ENCODE measurements at regions not wholly inside any gene's neighbourhood (a gene's known extent, or its start where the extent isn't known, plus 50 kb on each side); places are given as distances from the start of the nearest gene placed in this dataset.
A peak's percentile ranks its signal among the peaks of the same experiment; 100 is the strongest.

GRCh38 chr5:130727830-130728229 lies 437.2 kb downstream of the HINT1 start:
- DNase-seq (ENCODE audit: low read depth, low spot score): no peak

GRCh38 chr5:130724658-130725057 lies 440.4 kb downstream of the HINT1 start:
- no peak for DNase-seq (ENCODE audit: low read depth, low spot score)

- peak; percentile 15 for DNase-seq (ENCODE audit: low read depth, low spot score)
These were observed 444.7 kb downstream of the HINT1 start for GRCh38 chr5:130720355-130720754.

- no peak for DNase-seq (ENCODE audit: low read depth, low spot score)
These were observed 449.5 kb downstream of the HINT1 start for GRCh38 chr5:130715541-130715940.

DNA sequence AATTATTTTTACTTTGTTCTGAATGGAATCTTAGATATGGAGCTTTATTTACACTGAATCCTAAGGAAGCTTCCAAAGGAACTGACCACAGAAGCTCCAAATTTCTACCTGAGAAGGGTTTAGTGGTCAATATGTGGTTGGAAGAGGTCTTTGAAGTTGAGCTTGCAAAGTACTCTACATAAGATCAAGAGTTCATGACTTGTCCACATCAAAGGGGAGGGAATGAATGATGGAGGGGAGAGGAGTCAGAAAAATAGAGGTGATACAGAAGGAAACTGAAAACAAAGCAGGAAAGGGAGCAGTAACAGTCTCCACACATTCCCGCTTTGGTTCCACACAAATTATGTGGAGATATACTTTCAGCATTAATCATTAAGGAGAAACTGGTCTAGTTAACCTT lies 450.9 kb downstream of the HINT1 start:
- DNase-seq (ENCODE audit: low read depth, low spot score): no peak

DNA sequence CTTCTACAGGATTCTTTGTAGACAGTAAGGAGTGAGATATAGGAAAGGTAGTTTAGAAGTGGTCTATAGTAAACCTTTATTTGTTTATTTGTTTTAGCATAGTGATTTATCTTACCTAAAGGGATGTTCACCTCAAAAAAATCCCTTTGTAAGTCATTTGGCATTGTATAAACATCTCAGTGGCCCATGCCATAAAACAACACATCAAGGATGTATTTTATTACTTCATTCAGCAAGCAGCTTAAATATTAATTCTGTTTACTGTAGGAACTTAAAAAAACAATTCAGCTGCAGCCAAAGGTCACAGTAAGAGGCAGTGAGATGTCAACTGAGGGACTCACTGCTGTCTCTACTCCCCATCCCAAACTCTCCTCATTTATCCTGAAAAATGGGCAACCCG lies 452.7 kb downstream of the HINT1 start:
- no peak for DNase-seq (ENCODE audit: low read depth, low spot score)

GRCh38 chr5:130710596-130710995 lies 454.5 kb downstream of the HINT1 start:
- no peak for DNase-seq (ENCODE audit: low read depth, low spot score)

DNA sequence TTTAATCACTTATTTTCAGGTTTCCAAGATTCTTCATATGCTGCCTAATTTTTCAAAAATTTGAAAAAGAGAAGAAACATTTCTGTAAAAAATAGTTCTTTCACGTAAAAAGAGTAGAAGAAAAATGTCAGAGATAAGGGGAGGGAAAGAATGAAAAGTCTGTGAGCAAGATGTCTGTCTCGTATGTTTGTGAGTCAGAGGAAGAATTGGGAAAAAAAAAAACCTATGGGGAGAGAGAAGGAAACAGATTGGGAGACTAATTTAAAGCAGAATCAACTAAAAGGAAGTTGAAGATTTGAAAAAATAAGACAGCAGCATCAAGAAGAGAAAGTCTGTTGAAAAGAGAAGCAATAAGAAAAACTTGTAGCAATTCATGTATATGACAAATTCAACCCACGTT lies 456.3 kb downstream of the HINT1 start:
- no peak for DNase-seq (ENCODE audit: low read depth, low spot score)

- DNase-seq (ENCODE audit: low read depth, low spot score): no peak
These were observed 458.4 kb downstream of the HINT1 start for GRCh38 chr5:130706696-130707095.

DNA sequence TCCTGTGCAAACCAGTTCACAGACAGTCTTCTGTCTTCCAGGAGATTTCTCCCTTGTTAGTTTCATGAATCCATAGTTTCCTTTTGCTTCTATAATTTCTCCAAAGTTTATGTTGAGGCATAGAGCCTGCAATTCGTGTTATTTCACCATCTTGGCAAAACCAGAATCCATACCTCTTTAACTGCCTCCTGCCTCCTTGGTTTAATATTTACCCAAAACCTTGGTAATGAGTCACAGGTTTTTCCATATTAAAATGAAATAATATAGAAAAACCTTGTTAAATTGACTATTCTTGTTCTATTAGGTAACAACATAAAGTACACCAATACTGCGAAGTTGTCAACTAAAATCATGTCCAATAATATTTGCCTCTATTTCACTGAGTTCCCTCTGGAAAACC lies 459.7 kb downstream of the HINT1 start:
- DNase-seq (ENCODE audit: low read depth, low spot score): no peak

DNA sequence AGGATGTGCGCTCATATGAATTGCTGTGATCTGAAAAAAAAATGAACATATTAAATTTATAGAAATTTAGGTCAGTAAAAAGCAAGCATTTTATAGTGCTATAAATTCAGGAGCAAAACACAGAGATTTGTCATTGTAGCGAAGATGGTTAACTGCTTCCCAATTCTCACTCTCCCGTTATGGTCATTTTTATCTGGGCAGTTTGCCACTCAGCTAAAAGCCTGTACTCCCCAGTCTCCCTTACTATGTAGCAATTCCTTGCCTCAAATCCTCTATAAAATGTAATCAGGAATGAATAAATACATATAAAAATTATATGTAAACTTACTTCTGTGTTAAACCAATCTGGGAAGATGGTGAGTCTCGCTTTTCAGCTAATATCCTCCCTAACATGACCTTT lies 471.5 kb downstream of the HINT1 start:
- DNase-seq (ENCODE audit: low read depth, low spot score): no peak

DNA sequence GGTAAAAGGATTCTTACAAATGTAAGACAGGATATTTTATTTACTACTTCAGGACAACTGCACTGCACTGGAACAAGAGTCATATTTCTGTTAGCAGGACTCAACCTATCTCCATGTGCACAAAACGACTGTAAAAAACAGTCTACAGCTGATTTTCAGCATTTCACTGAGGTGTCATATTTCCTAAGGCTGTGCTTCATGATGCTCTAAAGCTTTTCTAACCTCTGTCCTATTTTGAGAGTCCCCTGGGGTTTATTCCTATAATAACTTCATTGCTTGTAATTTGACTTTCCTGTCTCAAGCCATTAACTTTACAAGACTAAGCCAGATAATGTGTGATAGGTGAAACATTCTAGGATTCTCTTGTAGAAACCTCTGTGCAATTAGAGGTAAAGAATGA lies 472.3 kb downstream of the HINT1 start:
- no peak for DNase-seq (ENCODE audit: low read depth, low spot score)

DNA sequence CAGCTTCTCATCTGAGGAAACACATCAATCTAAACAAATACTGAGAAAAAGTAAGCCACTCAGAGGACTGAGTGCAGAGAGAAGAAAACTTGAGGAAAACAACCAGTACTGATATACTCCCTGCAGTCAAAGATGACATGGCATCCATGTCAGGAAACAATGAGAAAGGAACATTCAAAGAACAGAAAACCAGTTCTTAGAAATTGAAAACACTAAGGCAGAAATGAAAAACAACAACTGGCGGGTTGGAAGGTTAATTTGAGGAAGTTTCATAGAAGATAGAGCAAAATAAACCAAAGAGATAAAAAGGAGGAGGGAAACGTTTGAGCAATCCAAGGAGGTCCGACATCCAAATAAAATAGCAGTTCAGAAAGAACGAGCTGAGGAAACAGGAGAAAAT lies 475.2 kb downstream of the HINT1 start:
- DNase-seq (ENCODE audit: low read depth, low spot score): no peak

- no peak for DNase-seq (ENCODE audit: low read depth, low spot score)
These were observed 477.8 kb downstream of the HINT1 start for GRCh38 chr5:130687085-130687733.

DNA sequence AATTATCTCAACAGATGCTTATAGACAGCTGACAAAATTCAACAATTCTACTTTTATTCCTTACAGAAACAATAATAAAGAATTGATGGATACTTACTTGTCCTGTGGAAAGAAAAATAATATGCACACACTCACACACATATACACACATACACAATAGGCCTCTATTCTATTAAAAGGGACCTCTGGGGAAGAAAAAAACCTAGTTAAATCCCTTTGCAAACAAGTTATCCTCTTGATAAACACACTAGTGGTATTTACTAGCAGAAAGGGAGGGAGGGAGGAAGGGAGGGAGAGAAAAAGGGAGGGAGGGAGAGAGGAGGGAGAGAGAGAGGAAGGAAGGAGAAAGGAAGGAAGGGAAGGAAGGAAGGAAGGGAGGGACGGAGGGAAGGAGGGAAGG lies 486.4 kb downstream of the HINT1 start:
- DNase-seq (ENCODE audit: low read depth, low spot score): no peak

DNA sequence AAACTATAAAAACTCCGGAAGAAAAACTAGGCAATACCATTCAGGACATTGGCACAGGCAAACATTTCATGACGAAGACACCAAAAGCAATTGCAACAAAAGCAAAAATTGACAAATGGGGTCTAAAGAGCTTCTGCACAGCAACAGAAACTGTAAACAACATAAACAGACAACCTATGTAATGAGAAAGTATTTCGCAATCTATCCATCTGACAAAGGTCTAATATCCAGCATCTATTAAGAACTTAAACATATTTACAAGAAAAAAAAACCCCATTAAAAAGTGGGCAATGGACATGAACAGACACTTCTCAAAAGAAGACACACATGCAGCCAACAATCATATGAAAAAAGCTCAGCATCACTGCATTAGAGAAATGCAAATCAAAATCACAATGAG lies 498.6 kb downstream of the HINT1 start:
- DNase-seq (ENCODE audit: low read depth, low spot score): no peak

GRCh38 chr5:130652176-130652575 lies 512.9 kb downstream of the HINT1 start:
- DNase-seq (ENCODE audit: low read depth, low spot score): no peak

GRCh38 chr5:130651440-130651839 lies 513.6 kb downstream of the HINT1 start:
- peak; percentile 7 for DNase-seq (ENCODE audit: low read depth, low spot score)

GRCh38 chr5:130643321-130643720 lies 521.7 kb downstream of the HINT1 start:
- no peak for DNase-seq (ENCODE audit: low read depth, low spot score)

- no peak for DNase-seq (ENCODE audit: low read depth, low spot score)
These were observed 522.6 kb downstream of the HINT1 start for GRCh38 chr5:130642461-130642860.

DNA sequence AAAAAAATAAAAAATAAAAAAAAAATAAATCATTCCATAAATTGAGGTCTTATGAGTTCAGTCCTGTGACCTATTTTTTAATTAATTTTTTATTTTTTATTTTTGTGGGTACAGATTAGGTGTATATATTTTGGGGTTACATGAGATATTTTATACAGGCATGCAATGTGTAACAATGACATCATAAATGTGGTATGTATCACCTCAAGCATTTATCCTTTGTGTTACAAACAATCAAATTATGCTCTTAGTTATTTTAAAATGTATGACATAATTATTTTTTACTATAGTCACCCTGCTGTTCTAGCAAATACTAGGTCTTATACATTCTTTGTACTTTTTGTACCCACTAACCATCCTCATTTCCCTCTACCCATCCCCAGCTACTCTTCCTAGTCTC lies 537.9 kb downstream of the HINT1 start:
- no peak for DNase-seq (ENCODE audit: low read depth, low spot score)

DNA sequence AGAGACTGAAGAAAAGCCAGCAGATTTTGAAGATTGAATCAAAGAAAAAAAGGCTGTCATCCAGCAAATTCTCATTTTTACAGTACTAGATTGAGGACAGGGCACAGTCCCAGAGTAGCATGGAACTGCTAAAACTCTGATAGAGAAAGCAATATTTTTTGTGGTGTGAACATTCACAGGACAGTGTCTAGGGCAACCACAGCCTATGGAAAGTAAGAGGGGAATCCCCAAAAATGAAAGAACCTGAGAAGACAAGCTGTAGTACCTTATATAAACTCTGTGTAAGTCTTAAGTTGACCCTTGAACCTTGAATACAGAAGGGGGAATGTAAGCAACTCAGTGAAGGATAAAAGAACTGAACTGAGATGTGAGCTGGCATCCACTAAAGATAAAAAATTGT lies 540.3 kb downstream of the HINT1 start:
- DNase-seq (ENCODE audit: low read depth, low spot score): no peak

DNA sequence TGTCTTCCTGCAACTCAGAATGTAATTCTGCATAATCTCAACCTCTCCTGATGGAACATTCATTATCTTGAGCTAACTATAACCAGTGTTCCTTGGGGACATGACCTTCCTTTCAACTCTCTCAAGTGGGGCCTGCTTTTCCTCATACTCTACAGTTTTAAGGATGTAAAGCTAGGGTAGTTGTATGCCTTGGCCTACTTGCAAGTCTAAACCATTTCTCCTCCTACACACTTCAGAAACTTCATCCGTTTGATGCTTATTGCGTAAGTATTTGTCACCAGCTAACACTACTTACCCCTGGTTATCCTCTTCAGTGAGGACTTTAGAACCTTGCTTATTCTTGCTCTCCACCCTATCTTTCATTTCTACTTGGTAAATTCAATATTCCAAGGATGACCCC lies 548.9 kb downstream of the HINT1 start:
- DNase-seq (ENCODE audit: low read depth, low spot score): no peak

- no peak for DNase-seq (ENCODE audit: low read depth, low spot score)
These were observed 559.8 kb downstream of the HINT1 start for GRCh38 chr5:130605234-130605633.
